RWPE2 (cell line): ENCODE measurements at regions not wholly inside any gene's neighbourhood (a gene's known extent, or its start where the extent isn't known, plus 50 kb on each side); places are given as distances from the start of the nearest gene placed in this dataset.

Experiments used
- ATAC-seq: fragments of 200-7000 bp; cut with Tn5 transposase; 3 replicates; pipeline ENCODE4 v1.9.1; 2021; ENCODE audit warnings: low read depth
- DNase-seq: peaks from one replicate; pipeline ENCODE4 v3.0.0-alpha.2; 2020; ENCODE audit warnings: low spot score
- H3K27ac ChIP-seq: fragments of 450-650 bp; 2 replicates; pipeline ENCODE4 v1.5.1; 2017; ENCODE audit warnings: mild to moderate bottlenecking; ENCODE audit not compliant: poor library complexity, severe bottlenecking
- H3K27me3 ChIP-seq: fragments of 250-450 bp; sonication (Bioruptor Pico); 2 replicates; pipeline ENCODE4 v1.5.1; 2021; ENCODE audit warnings: mild to moderate bottlenecking, moderate library complexity; ENCODE audit not compliant: insufficient read depth, poor library complexity, severe bottlenecking
- H3K36me3 ChIP-seq: fragments of 250-450 bp; sonication (Bioruptor Pico); 2 replicates; pipeline ENCODE4 v1.5.1; 2020; ENCODE audit warnings: low read depth, mild to moderate bottlenecking, moderate library complexity
- H3K4me1 ChIP-seq: fragments of 250-450 bp; sonication (Bioruptor Pico); 2 replicates; pipeline ENCODE4 v1.5.1; 2021; ENCODE audit warnings: mild to moderate bottlenecking, moderate library complexity; ENCODE audit not compliant: insufficient read depth, poor library complexity, severe bottlenecking
- H3K4me3 ChIP-seq: fragments of 250-450 bp; sonication (Bioruptor Pico); 2 replicates; pipeline ENCODE4 v1.5.1; 2021; ENCODE audit warnings: mild to moderate bottlenecking, moderate library complexity; ENCODE audit not compliant: severe bottlenecking
- H3K9me3 ChIP-seq: fragments of 250-450 bp; sonication (Bioruptor Pico); 2 replicates; pipeline ENCODE4 v1.5.1; 2021; ENCODE audit warnings: mild to moderate bottlenecking, moderate library complexity; ENCODE audit not compliant: severe bottlenecking
- TF ChIP-seq, protein P1 (sequence below): fragments of 450-650 bp; IDR thresholded peaks from one replicate; pipeline ENCODE4 v1.5.1; 2017; ENCODE audit warnings: mild to moderate bottlenecking, moderate library complexity; ENCODE audit not compliant: poor library complexity, severe bottlenecking

DNA sequence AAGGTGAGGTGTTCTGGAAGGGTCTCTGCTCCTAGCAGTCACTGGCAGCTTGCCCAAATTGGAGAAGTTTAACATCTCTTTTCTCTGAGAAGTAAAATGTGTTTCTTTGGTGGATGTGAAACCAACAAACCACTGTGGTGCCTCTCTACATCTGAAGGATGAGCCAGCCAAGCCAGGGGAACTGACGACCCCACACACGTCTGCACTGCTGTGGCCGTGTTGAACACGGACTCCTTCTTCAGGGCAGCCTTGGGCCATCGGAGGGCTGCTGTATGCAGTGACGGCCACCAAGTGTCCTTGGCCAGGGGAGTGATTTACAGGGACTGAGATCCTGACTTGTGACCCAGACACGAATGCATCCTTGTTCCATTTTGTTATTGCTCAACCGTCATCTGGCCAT, 207.8 kb downstream of the ACKR3 start:
- Histone ChIP-seq H3K4me1 (peaks cover 17% of the 10 kb centered on the region), H3K27ac (peak overlapping the region; percentile 85), H3K9me3 (no peaks in the 10 kb centered on the region), H3K4me3 (no peak overlapping the region), H3K27me3 (no peaks in the 10 kb centered on the region), H3K36me3 (no peaks in the 10 kb centered on the region)
- ATAC-seq: no peak
- TF ChIP-seq, protein P1, sequence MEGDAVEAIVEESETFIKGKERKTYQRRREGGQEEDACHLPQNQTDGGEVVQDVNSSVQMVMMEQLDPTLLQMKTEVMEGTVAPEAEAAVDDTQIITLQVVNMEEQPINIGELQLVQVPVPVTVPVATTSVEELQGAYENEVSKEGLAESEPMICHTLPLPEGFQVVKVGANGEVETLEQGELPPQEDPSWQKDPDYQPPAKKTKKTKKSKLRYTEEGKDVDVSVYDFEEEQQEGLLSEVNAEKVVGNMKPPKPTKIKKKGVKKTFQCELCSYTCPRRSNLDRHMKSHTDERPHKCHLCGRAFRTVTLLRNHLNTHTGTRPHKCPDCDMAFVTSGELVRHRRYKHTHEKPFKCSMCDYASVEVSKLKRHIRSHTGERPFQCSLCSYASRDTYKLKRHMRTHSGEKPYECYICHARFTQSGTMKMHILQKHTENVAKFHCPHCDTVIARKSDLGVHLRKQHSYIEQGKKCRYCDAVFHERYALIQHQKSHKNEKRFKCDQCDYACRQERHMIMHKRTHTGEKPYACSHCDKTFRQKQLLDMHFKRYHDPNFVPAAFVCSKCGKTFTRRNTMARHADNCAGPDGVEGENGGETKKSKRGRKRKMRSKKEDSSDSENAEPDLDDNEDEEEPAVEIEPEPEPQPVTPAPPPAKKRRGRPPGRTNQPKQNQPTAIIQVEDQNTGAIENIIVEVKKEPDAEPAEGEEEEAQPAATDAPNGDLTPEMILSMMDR: no peak
- no peak for DNase-seq

DNA sequence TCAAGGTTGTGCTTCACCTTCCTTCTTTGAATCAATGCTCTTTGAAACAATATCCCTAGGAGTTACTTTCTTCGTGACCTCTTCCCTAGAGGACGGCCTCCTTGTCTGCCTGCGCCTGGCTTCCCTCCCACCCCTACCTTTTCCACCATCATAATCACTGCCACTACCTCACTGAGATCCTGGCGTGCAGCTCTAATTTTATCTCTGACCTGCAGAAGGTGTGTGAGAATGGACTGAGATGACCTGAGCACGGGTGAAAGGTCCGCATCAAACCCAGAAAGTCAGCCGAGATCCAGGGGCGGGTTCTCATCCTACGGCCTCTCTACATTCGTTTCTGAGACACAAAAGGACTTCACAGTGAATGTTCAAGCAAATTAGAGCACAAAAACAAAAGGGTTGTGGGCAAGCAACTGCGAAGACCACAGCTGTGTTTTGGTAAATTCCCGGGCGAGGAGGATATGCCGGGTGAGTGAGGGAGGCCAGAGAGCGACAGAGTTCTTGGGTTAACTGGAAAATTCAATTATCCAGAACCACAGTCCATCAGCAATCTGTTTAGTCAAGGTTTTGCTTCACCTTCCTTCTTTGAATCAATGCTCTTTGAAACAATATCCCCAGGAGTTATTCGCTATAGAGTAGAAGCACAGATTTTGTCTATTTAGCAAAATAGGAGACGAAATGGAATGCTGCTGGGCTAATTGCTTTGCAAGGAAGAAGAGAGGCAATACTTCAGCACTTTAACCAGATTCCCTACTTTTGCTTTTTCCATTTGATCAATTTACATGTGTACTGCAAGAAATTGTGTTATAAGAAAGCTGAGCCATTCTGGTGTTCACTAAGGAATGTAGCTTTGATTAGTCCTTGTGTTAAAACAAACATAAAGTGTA, 212.6 kb downstream of the ACKR3 start:
- Histone ChIP-seq H3K4me3 (no peak overlapping the region), H3K36me3 (no peaks in the 10 kb centered on the region), H3K4me1 (peaks cover 9% of the 10 kb centered on the region), H3K9me3 (no peaks in the 10 kb centered on the region), H3K27ac (no peak overlapping the region), H3K27me3 (no peaks in the 10 kb centered on the region)
- TF ChIP-seq, protein P1: no peak
- ATAC-seq (no peak), DNase-seq (no peak)

DNA sequence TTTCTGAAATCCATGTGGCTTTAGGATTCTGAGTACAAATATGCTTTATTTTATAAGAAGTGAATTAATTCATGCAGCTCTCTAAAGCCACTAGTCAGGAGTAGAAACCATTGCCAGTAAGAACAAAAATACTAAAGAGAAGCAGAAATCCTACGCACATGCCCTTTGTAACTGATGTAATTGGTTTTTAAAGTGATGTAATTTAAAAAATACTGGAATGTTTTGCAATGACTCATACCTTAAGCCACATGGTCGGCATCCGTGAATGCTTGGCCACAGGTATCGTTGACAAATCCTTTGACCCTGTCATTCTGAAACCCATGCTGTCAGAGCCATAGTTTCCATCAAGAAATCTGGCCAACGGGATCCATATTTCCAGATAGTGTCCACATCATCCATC, 213.3 kb downstream of the ACKR3 start:
- DNase-seq: no peak
- no peak for ATAC-seq
- Histone ChIP-seq H3K4me1 (peaks cover 1% of the 10 kb centered on the region), H3K36me3 (no peaks in the 10 kb centered on the region), H3K27me3 (no peaks in the 10 kb centered on the region), H3K9me3 (no peaks in the 10 kb centered on the region), H3K4me3 (no peak overlapping the region), H3K27ac (no peak overlapping the region)
- TF ChIP-seq, protein P1: no peak

DNA sequence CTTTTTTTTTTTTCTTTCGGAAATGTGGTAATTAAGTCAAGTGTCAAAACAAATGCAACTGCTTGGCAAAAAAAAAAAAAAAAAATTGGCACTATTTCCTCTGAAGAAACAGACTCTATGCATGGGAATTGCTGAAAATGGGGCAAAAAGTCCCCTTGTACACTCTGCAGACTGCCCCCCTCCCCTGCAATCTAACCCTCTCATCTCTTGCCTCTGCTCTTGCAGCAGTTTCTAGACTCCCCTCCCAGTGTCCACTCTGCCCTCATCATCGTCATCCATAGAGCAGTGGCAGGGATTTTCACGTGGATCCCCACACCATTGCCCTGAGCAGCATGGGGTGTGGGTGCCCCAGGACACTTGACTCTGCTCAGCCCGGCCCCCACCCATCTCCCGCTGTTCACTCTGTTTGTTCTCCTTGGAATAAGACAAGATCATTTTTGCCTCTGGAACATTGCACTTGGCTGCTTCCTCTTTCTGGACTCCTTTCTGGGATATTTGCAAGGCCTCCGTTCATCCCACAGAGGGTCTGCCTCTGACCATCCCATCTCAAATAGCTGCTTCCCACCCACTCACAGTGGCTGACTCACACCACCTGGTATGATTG, 213.9 kb downstream of the ACKR3 start:
- TF ChIP-seq, protein P1: no peak
- no peak for ATAC-seq
- no peaks in the 10 kb centered on the region for H3K9me3 ChIP-seq
- no peaks in the 10 kb centered on the region for H3K36me3 ChIP-seq
- H3K27ac ChIP-seq: no peak overlapping the region
- no peaks in the 10 kb centered on the region for H3K27me3 ChIP-seq
- DNase-seq: no peak
- H3K4me1 ChIP-seq: no peaks in the 10 kb centered on the region
- no peak overlapping the region for H3K4me3 ChIP-seq
